Endothelial cell of umbilical vein (primary cell): ENCODE measurements at regions not wholly inside any gene's neighbourhood (a gene's known extent, or its start where the extent isn't known, plus 50 kb on each side); places are given as distances from the start of the nearest gene placed in this dataset.

Source experiments
- BruUV-seq: library from RNA; stranded (reverse); fragments of 400-500 nt; replicated peaks from 2 replicates; lab custom pipeline; 2021; lab: Mats Ljungman, UMichigan
- CTCF ChIA-PET: fragments of 300-600, 350-600 bp; sonication (Branson Sonifier 250); formaldehyde crosslinking; loops from one replicate; lab custom pipeline; 2021; ENCODE audit warnings: antibody characterized with exemption, inconsistent platforms; lab: Charles Lee
- POLR2A ChIA-PET: fragments of 300-600, 350-600 bp; sonication (Branson Sonifier 250); formaldehyde crosslinking; loops from one replicate; lab custom pipeline; 2021; ENCODE audit warnings: antibody characterized with exemption, inconsistent platforms; lab: Charles Lee
- DNase-seq: peaks from one replicate; pipeline ENCODE4 v3.0.0-alpha.2; 2011; ENCODE audit warnings: low read depth, low spot score
- FAIRE-seq: peaks from 2 replicates; lab custom pipeline; 2011; peaks lifted over from hg19 to GRCh38; lab: Jason Lieb, UNC
- H2AFZ ChIP-seq: 2 replicates; pipeline ENCODE4 v1.6.0; 2012; ENCODE audit warnings: low read depth, low read length, control low read depth, inconsistent platforms
- H3K27ac ChIP-seq: 2 replicates; pipeline ENCODE4 v1.5.1; 2011; ENCODE audit warnings: low read depth, mild to moderate bottlenecking, control low read depth, low read length, moderate library complexity; ENCODE audit not compliant: insufficient read depth
- H3K27me3 ChIP-seq, 2 experiments: 2 replicates each; pipeline versions ENCODE4 v1.6.0 to v1.6.1; 2011; ENCODE audit warnings: low read length in 2 of 2, mixed read lengths in 1 of 2; ENCODE audit not compliant: control insufficient read depth in 2 of 2, insufficient read depth in 2 of 2
- H3K36me3 ChIP-seq, 2 experiments: 2 replicates in 1 of 2; 3 replicates in 1 of 2; pipeline ENCODE4 v1.5.1; 2011; ENCODE audit warnings: low read length in 2 of 2, mild to moderate bottlenecking in 1 of 2, moderate library complexity in 1 of 2; ENCODE audit not compliant: control insufficient read depth in 2 of 2, insufficient read depth in 2 of 2; ENCODE audit errors: extremely low read depth in 1 of 2
- H3K4me1 ChIP-seq: 3 replicates; pipeline ENCODE4 v1.5.1; 2011; ENCODE audit warnings: mild to moderate bottlenecking, low read length; ENCODE audit not compliant: control insufficient read depth, insufficient read depth; ENCODE audit errors: extremely low read depth
- H3K4me2 ChIP-seq: 2 replicates; pipeline ENCODE4 v1.6.1; 2011; ENCODE audit warnings: low read length, control low read depth, mixed read lengths; ENCODE audit not compliant: insufficient read depth
- H3K4me3 ChIP-seq, 3 experiments: fragments of 200-600 bp in 1 of 3; sonication (generic), shearing (Covaris generic) in 1 of 3; replicated peaks in 1 of 3; 2 replicates each; pipeline ENCODE4 v1.5.1; 2011 to 2016; ENCODE audit warnings: control low read depth in 3 of 3, low read length in 3 of 3, mild to moderate bottlenecking in 2 of 3, inconsistent platforms in 1 of 3, low read depth in 1 of 3, moderate library complexity in 1 of 3; ENCODE audit not compliant: insufficient read depth in 1 of 3
- H3K79me2 ChIP-seq: 2 replicates; pipeline ENCODE4 v1.6.0; 2012; ENCODE audit warnings: low read length, inconsistent platforms; ENCODE audit not compliant: control insufficient read depth, insufficient read depth
- H3K9ac ChIP-seq: replicated peaks from 2 replicates; pipeline ENCODE3; 2011; ENCODE audit warnings: low read length, control low read depth; ENCODE audit not compliant: insufficient read depth; ENCODE audit errors: extremely low read depth
- H3K9me1 ChIP-seq: replicated peaks from 3 replicates; pipeline ENCODE4 v1.6.0; 2011; ENCODE audit warnings: mild to moderate bottlenecking, low read length; ENCODE audit not compliant: control insufficient read depth, insufficient read depth; ENCODE audit errors: extremely low read depth
- H3K9me3 ChIP-seq: replicated peaks from 2 replicates; pipeline ENCODE4 v1.5.1; 2012; ENCODE audit warnings: low read length, inconsistent platforms; ENCODE audit not compliant: control insufficient read depth, insufficient read depth
- H4K20me1 ChIP-seq: replicated peaks from 2 replicates; pipeline ENCODE3; 2011; ENCODE audit warnings: mild to moderate bottlenecking, low read length; ENCODE audit not compliant: control insufficient read depth, insufficient read depth; ENCODE audit errors: extremely low read depth
- CTCF ChIP-seq, 2 donors: IDR thresholded peaks; 1 replicate in 1 of 2; 2 replicates in 1 of 2; pipeline ENCODE4 v1.5.1; 2011; ENCODE audit warnings: low read length in 2 of 2, mild to moderate bottlenecking in 2 of 2, moderate library complexity in 2 of 2, control low read depth in 1 of 2, inconsistent platforms in 1 of 2, low read depth in 1 of 2; ENCODE audit not compliant: insufficient read depth in 1 of 2; ENCODE audit errors: extremely low read depth in 1 of 2
- EZH2 ChIP-seq: IDR thresholded peaks from 2 replicates; pipeline ENCODE4 v1.6.1; 2012; ENCODE audit warnings: borderline replicate concordance, low read depth, mild to moderate bottlenecking, moderate library complexity, low read length, inconsistent platforms; ENCODE audit not compliant: severe bottlenecking
- FOS ChIP-seq: IDR thresholded peaks from 2 replicates; pipeline ENCODE4 v1.6.1; 2011; ENCODE audit warnings: mild to moderate bottlenecking, low read length, moderate library complexity, borderline replicate concordance; ENCODE audit not compliant: insufficient read depth
- GATA2 ChIP-seq: IDR thresholded peaks from 2 replicates; pipeline ENCODE4 v1.7.0; 2011; ENCODE audit warnings: low read depth, mild to moderate bottlenecking, moderate library complexity, mixed read lengths, low read length; ENCODE audit not compliant: insufficient read length, insufficient read depth
- JUN ChIP-seq: IDR thresholded peaks from 2 replicates; pipeline ENCODE4 v1.6.1; 2011; ENCODE audit warnings: borderline replicate concordance, low read depth; ENCODE audit not compliant: insufficient read length, insufficient read depth
- MYC ChIP-seq: IDR thresholded peaks from one replicate; pipeline ENCODE4 v1.6.1; 2011; ENCODE audit warnings: mild to moderate bottlenecking, low read depth, low read length
- POLR2A ChIP-seq: IDR thresholded peaks from 2 replicates; pipeline ENCODE4 v1.6.1; 2012; ENCODE audit warnings: low read depth, mild to moderate bottlenecking, control low read depth, low read length
- POLR2AphosphoS5 ChIP-seq: IDR thresholded peaks from 2 replicates; pipeline ENCODE4 v1.6.1; 2012; ENCODE audit warnings: low read depth, mild to moderate bottlenecking, control low read depth, low read length, moderate library complexity; ENCODE audit not compliant: insufficient read depth
- dilution Hi-C: fragments of 300-500 bp; cut with MboI; formaldehyde crosslinking; loops from one replicate; pipeline ENCODE4 v1.15.0; 2019; ENCODE audit warnings: low sequenced_read_pairs; ENCODE audit not compliant: extremely low pct_ligation_motif_present
- intact Hi-C: fragments of 100-400 bp; cut with micrococcal nuclease; formaldehyde crosslinking; loops from one replicate; pipeline ENCODE4 v1.10.0; 2022
- TF ChIP-seq, protein P1 (sequence below): IDR thresholded peaks from 2 replicates; pipeline ENCODE4 v1.6.1; 2011; ENCODE audit not compliant: insufficient read depth, insufficient read length

DNA sequence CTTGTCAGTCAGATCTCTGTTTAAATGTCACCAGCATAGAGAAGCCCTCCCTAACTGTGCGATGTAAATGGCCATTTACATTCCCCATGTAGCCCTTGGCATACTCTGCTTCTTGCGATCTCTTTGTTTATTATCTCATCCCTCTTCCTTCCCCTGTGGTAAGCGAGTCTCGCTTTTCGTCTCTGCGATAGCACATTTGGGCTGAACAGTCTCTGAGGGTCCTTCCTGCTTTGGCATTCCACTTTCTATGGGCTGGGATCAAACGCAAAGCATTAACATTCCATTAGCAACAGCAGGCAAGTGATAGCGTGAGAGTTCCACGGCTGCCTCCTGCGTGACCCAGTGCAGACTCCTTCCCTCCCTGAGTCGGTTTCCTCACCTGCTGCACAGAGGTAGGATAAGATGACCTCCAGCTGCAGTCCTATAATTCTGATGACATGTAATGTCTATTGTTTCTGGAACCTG is 61.4 kb upstream of the TUNAR start:
- DNase-seq (no peak), FAIRE-seq (no peak)
- H3K4me1 ChIP-seq, result no peaks in the 10 kb centered on the region
- dilution Hi-C loops, result no loop called here
- H3K79me2 ChIP-seq, result no peaks in the 10 kb centered on the region
- intact Hi-C loops, result no loop called here
- no peak overlapping the region for H3K4me2 ChIP-seq
- no peak overlapping the region for H2AFZ ChIP-seq
- no TSS peak for BruUV-seq
- no peak overlapping the region for H3K9ac ChIP-seq
- ChIA-PET CTCF (no interaction called here), POLR2A (no interaction called here)
- TF ChIP-seq POLR2AphosphoS5 (no peak), GATA2 (no peak), POLR2A (no peak), MYC (no peak), CTCF (IDR thresholded peaks at IDR 0.05; ENCODE audit: extremely low read depth in 1 of 2, insufficient read depth in 1 of 2, low read depth in 1 of 2, low read length in 2 of 2) (no peak), JUN (no peak), FOS (no peak), EZH2 (no peak)
- TF ChIP-seq, protein P1, sequence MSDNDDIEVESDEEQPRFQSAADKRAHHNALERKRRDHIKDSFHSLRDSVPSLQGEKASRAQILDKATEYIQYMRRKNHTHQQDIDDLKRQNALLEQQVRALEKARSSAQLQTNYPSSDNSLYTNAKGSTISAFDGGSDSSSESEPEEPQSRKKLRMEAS, result no peak
- H3K9me3 ChIP-seq, result no peaks in the 10 kb centered on the region
- H3K27me3 ChIP-seq, result no peaks in the 10 kb centered on the region
- H3K27ac ChIP-seq, result no peak overlapping the region
- H4K20me1 ChIP-seq, result no peaks in the 10 kb centered on the region
- H3K36me3 ChIP-seq, result no peaks in the 10 kb centered on the region
- no peaks in the 10 kb centered on the region for H3K9me1 ChIP-seq
- H3K4me3 ChIP-seq, result no peak overlapping the region
